Stimulated activated CD8-positive, alpha-beta memory T cell treated with anti-CD3 and anti-CD28 coated beads, Interleukin-12 subunit alpha, Interleukin-12 subunit beta, amount 100 ng/mL, for 24 hours (primary cell): ENCODE measurements at regions not wholly inside any gene's neighbourhood (a gene's known extent, or its start where the extent isn't known, plus 50 kb on each side); places are given as distances from the start of the nearest gene placed in this dataset.
"Not testable (repeated sequence)": the region's sequence is repeated elsewhere in the genome, so short reads cannot be mapped to it uniquely, and the experiment has no call there.

Experiments used
- DNase-seq: peaks from one replicate; pipeline ENCODE4 v3.0.0-alpha.2; 2020; ENCODE audit errors: extremely low read depth

GRCh38 chr2:84373391-84373790 is 85.7 kb downstream of the SUCLG1 start:
- DNase-seq, result no peak

- DNase-seq, result no peak
Measured at GRCh38 chr2:84362541-84362940, 96.5 kb downstream of the SUCLG1 start.

- DNase-seq, result no peak
Measured at GRCh38 chr2:84338069-84338468, 121.0 kb downstream of the SUCLG1 start.

GRCh38 chr2:84327645-84328249 is 131.3 kb downstream of the SUCLG1 start:
- no peak for DNase-seq

GRCh38 chr2:84326831-84327432 is 132.1 kb downstream of the SUCLG1 start:
- DNase-seq, result no peak

- DNase-seq, result no peak
Measured at GRCh38 chr2:84323890-84324289, 135.2 kb downstream of the SUCLG1 start.

- no peak for DNase-seq
Measured at GRCh38 chr2:84320940-84321339, 138.1 kb downstream of the SUCLG1 start.

- DNase-seq, result no peak
Measured at GRCh38 chr2:84319581-84319980, 139.5 kb downstream of the SUCLG1 start.

GRCh38 chr2:84317135-84317534 is 141.9 kb downstream of the SUCLG1 start:
- DNase-seq, result no peak

GRCh38 chr2:84314901-84315330 is 144.2 kb downstream of the SUCLG1 start:
- peak; percentile 46 for DNase-seq

- DNase-seq, result no peak
Measured at GRCh38 chr2:84314250-84314649, 144.8 kb downstream of the SUCLG1 start.

GRCh38 chr2:84309281-84309680 is 149.8 kb downstream of the SUCLG1 start:
- no peak for DNase-seq

GRCh38 chr2:84306361-84306760 is 152.7 kb downstream of the SUCLG1 start:
- no peak for DNase-seq

GRCh38 chr2:84302513-84303412 is 156.3 kb downstream of the SUCLG1 start:
- no peak for DNase-seq

- DNase-seq, result no peak
Measured at GRCh38 chr2:84301717-84302116, 157.4 kb downstream of the SUCLG1 start.

GRCh38 chr2:84300696-84301029 is 158.4 kb downstream of the SUCLG1 start:
- DNase-seq, result no peak

GRCh38 chr2:84300001-84300695 is 158.9 kb downstream of the SUCLG1 start:
- not testable (repeated sequence) for DNase-seq

- DNase-seq, result no peak
Measured at GRCh38 chr2:84299211-84299775, 159.8 kb downstream of the SUCLG1 start.

GRCh38 chr2:84297155-84297554 is 161.9 kb downstream of the SUCLG1 start:
- no peak for DNase-seq

GRCh38 chr2:84293791-84294380 is 165.2 kb downstream of the SUCLG1 start:
- no peak for DNase-seq

- DNase-seq, result no peak
Measured at GRCh38 chr2:84292545-84292944, 166.5 kb downstream of the SUCLG1 start.

- DNase-seq, result no peak
Measured at GRCh38 chr2:84290537-84290936, 168.5 kb downstream of the SUCLG1 start.
